ENCODE measurements at regions not wholly inside any gene's neighbourhood (a gene's known extent, or its start where the extent isn't known, plus 50 kb on each side); places are given as distances from the start of the nearest gene placed in this dataset.

DNA sequence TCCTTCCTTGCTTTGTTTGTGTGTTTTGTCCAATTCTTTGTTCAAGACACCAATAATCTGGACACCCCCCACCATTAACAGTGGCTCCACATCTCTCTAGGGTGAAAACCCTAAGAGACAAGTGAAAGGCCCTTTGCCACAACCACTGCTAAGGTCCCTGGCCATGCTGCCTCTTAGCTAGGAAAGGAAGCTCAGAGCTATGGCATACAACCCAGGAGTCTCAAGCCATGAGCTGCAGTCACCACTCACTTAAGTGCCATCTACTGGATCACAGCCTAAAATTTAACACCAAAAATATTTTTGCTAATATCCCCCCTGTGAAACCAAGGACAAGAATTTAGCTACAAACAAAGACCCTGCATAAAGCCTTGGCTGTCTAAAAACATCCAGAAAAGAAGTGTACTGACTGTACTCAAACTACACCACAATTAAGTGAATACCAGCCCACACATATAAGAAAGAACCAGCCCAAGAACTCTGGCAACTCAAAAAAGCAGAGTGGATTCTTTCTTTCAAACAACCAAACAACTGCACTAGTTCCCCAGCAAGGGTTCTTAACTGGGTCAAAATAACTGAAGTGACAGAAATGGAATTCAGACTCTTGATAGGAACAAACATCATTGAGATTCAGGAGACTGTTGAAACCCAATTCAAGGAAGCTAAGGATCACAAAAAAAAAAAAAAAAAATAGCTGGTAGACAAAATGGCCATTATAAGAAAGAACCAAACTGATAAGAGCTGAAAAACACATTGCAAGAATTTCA lies 130.1 kb upstream of the GALNT5 start:
- FAIRE-seq (no peak), DNase-seq (ENCODE audit: low read depth, low spot score) (no peak)
- POLR2A ChIA-PET = no interaction called here
- Histone ChIP-seq H2AFZ (ENCODE audit: low read depth, low read length) (no peak overlapping the region), H3K9me3 (replicated peaks; ENCODE audit: control insufficient read depth, insufficient read depth, low read length) (no peaks in the 10 kb centered on the region), H4K20me1 (replicated peaks; ENCODE audit: control insufficient read depth, extremely low read depth, insufficient read depth, low read length) (no peaks in the 10 kb centered on the region), H3K4me1 (ENCODE audit: control insufficient read depth, extremely low read depth, insufficient read depth, low read length) (no peaks in the 10 kb centered on the region), H3K36me3 (ENCODE audit: control insufficient read depth in 2 of 2, extremely low read depth in 1 of 2, insufficient read depth in 2 of 2, low read length in 2 of 2) (no peaks in the 10 kb centered on the region), H3K4me2 (ENCODE audit: insufficient read depth, low read length) (no peak overlapping the region), H3K27me3 (ENCODE audit: control insufficient read depth in 2 of 2, insufficient read depth in 2 of 2, low read length in 2 of 2) (peaks cover 0 to 2% of the 10 kb centered on the region in 2 experiments), H3K4me3 (replicated peaks in 1 of 3; ENCODE audit: insufficient read depth in 1 of 3, low read depth in 1 of 3, low read length in 3 of 3) (no peak overlapping the region), H3K27ac (ENCODE audit: insufficient read depth, low read depth, low read length) (no peak overlapping the region), H3K79me2 (ENCODE audit: control insufficient read depth, insufficient read depth, low read length) (no peaks in the 10 kb centered on the region), H3K9me1 (replicated peaks; ENCODE audit: control insufficient read depth, extremely low read depth, insufficient read depth, low read length) (no peaks in the 10 kb centered on the region), H3K9ac (replicated peaks; ENCODE audit: extremely low read depth, insufficient read depth, low read length) (no peak overlapping the region)
- dilution Hi-C loops (cut with MboI; ENCODE audit: extremely low pct_ligation_motif_present, low sequenced_read_pairs) = no loop called here
- no TSS peak for BruUV-seq (replicated peaks)
- CTCF ChIA-PET = interaction anchor here (1.4 kb wide), 1 partner anchor 66 kb away, joined by 5 read pairs; no protein-coding TSS in a partner anchor
- TF ChIP-seq POLR2A (IDR thresholded peaks at IDR 0.05; ENCODE audit: low read depth, low read length) (no peak), POLR2AphosphoS5 (IDR thresholded peaks at IDR 0.05; ENCODE audit: insufficient read depth, low read depth, low read length) (no peak), EZH2 (IDR thresholded peaks at IDR 0.05; ENCODE audit: borderline replicate concordance, low read depth, low read length, severe bottlenecking) (no peak), JUN (IDR thresholded peaks at IDR 0.05; ENCODE audit: borderline replicate concordance, insufficient read depth, insufficient read length, low read depth) (no peak)
- intact Hi-C loops (cut with micrococcal nuclease) = no loop called here

DNA sequence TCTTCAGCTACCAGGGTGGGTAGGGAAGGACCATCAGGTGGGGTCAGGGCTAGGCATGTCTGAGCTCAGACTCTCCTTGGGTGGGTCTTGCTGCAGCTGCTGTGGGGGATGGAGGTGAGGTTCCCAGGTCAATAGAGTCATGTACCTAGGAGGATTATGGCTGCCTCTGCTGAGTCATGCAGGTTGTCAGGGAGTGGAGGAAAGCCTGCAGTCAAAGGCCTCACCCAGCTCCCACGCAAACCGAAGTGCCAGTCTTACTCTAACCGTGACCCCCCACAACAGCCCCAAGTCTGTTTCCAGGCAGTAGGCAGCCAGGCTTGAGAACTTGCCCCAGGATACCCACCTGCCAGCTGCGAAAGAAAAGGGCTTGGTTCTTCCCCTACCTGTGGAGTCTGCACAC lies 113.6 kb upstream of the GALNT5 start:
- H3K27ac ChIP-seq (ENCODE audit: insufficient read depth, low read depth, low read length) = no peak overlapping the region
- no peaks in the 10 kb centered on the region for H3K9me3 ChIP-seq (replicated peaks; ENCODE audit: control insufficient read depth, insufficient read depth, low read length)
- no peaks in the 10 kb centered on the region for H3K9me1 ChIP-seq (replicated peaks; ENCODE audit: control insufficient read depth, extremely low read depth, insufficient read depth, low read length)
- H3K4me3 ChIP-seq (replicated peaks in 1 of 3; ENCODE audit: insufficient read depth in 1 of 3, low read depth in 1 of 3, low read length in 3 of 3) = no peak overlapping the region
- peaks cover 2% of the 10 kb centered on the region in 2 experiments for H3K27me3 ChIP-seq (ENCODE audit: control insufficient read depth in 2 of 2, insufficient read depth in 2 of 2, low read length in 2 of 2)
- no peak for TF ChIP-seq EZH2 (IDR thresholded peaks at IDR 0.05; ENCODE audit: borderline replicate concordance, low read depth, low read length, severe bottlenecking)
- TF ChIP-seq GATA2 (IDR thresholded peaks at IDR 0.05; ENCODE audit: insufficient read depth, insufficient read length, low read depth, low read length) = no peak
- no peak for TF ChIP-seq FOS (IDR thresholded peaks at IDR 0.05; ENCODE audit: borderline replicate concordance, insufficient read depth, low read length)
- TF ChIP-seq POLR2A (IDR thresholded peaks at IDR 0.05; ENCODE audit: low read depth, low read length) = no peak
- TF ChIP-seq JUN (IDR thresholded peaks at IDR 0.05; ENCODE audit: borderline replicate concordance, insufficient read depth, insufficient read length, low read depth) = no peak
- no peak for TF ChIP-seq MYC (IDR thresholded peaks at IDR 0.05; ENCODE audit: low read depth, low read length)
- TF ChIP-seq POLR2AphosphoS5 (IDR thresholded peaks at IDR 0.05; ENCODE audit: insufficient read depth, low read depth, low read length) = no peak
- TF ChIP-seq, protein P1, sequence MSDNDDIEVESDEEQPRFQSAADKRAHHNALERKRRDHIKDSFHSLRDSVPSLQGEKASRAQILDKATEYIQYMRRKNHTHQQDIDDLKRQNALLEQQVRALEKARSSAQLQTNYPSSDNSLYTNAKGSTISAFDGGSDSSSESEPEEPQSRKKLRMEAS (IDR thresholded peaks at IDR 0.05; ENCODE audit: insufficient read depth, insufficient read length) = no peak
- TF ChIP-seq, protein P2, sequence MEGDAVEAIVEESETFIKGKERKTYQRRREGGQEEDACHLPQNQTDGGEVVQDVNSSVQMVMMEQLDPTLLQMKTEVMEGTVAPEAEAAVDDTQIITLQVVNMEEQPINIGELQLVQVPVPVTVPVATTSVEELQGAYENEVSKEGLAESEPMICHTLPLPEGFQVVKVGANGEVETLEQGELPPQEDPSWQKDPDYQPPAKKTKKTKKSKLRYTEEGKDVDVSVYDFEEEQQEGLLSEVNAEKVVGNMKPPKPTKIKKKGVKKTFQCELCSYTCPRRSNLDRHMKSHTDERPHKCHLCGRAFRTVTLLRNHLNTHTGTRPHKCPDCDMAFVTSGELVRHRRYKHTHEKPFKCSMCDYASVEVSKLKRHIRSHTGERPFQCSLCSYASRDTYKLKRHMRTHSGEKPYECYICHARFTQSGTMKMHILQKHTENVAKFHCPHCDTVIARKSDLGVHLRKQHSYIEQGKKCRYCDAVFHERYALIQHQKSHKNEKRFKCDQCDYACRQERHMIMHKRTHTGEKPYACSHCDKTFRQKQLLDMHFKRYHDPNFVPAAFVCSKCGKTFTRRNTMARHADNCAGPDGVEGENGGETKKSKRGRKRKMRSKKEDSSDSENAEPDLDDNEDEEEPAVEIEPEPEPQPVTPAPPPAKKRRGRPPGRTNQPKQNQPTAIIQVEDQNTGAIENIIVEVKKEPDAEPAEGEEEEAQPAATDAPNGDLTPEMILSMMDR (IDR thresholded peaks at IDR 0.05; ENCODE audit: extremely low read depth in 1 of 2, insufficient read depth in 1 of 2, low read depth in 1 of 2, low read length in 2 of 2) = no peak
- H4K20me1 ChIP-seq (replicated peaks; ENCODE audit: control insufficient read depth, extremely low read depth, insufficient read depth, low read length) = no peaks in the 10 kb centered on the region
- POLR2A ChIA-PET = no interaction called here
- H3K4me2 ChIP-seq (ENCODE audit: insufficient read depth, low read length) = no peak overlapping the region
- H3K4me1 ChIP-seq (ENCODE audit: control insufficient read depth, extremely low read depth, insufficient read depth, low read length) = no peaks in the 10 kb centered on the region
- FAIRE-seq (no peak), DNase-seq (ENCODE audit: low read depth, low spot score) (no peak)
- dilution Hi-C loops (cut with MboI; ENCODE audit: extremely low pct_ligation_motif_present, low sequenced_read_pairs) (no loop called here), intact Hi-C loops (cut with micrococcal nuclease) (no loop called here)
- H3K79me2 ChIP-seq (ENCODE audit: control insufficient read depth, insufficient read depth, low read length) = no peaks in the 10 kb centered on the region
- no peaks in the 10 kb centered on the region for H3K36me3 ChIP-seq (ENCODE audit: control insufficient read depth in 2 of 2, extremely low read depth in 1 of 2, insufficient read depth in 2 of 2, low read length in 2 of 2)
- CTCF ChIA-PET = no interaction called here
- BruUV-seq (replicated peaks) = no TSS peak
- H2AFZ ChIP-seq (ENCODE audit: low read depth, low read length) = no peak overlapping the region
- no peak overlapping the region for H3K9ac ChIP-seq (replicated peaks; ENCODE audit: extremely low read depth, insufficient read depth, low read length)

Data from endothelial cell of umbilical vein (primary cell).